ENCODE measurements at regions not wholly inside any gene's neighbourhood (a gene's known extent, or its start where the extent isn't known, plus 50 kb on each side); places are given as distances from the start of the nearest gene placed in this dataset.

DNA sequence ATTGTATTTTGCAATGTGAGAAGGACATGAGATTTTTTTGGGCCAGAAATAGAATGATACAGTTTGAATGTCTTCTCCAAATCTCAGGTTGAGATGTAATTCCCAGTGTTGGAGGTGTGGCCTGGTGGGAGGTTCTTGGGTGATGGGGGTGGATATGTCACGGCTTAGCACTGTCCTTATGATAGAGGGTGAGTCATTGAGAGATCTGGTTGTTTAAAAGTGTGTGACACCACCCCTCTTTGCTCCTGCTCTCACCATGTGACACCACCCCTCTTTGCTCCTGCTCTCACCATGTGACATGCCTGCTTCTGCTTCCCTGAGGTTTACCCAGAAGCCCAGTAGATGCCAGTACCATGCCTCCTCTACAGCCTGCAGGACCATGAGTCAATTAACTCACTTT, 1226.9 kb downstream of the PCDH7 start:
- TF ChIP-seq CTCF (IDR thresholded peaks at IDR 0.05) (no peak), POLR2A (IDR thresholded peaks at IDR 0.05) (no peak)
